ENCODE measurements at regions not wholly inside any gene's neighbourhood (a gene's known extent, or its start where the extent isn't known, plus 50 kb on each side); places are given as distances from the start of the nearest gene placed in this dataset.

DNA sequence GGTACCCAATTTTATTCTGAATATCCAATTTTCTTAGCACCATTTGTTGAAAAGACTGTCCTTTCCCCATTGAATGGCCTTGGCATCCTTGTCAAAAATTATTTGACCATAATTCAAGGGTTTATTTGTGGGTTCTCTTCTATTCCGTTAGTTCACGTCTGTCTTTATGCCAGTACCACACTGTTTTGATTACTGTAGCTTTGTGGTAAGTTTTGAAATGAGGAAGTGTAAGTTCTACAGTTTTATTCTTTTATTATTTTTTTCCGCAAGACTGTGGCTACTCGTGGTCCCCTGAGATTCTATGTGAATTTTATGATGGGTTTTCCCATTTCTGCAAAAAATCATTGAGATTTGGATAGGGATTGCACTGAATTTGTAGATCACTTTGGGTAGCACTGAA is 402.6 kb downstream of the PLK2 start:
- no peak overlapping the region for H3K4me3 Mint-ChIP-seq
- DNase-seq (ENCODE audit: low spot score), result no peak
- no peaks in the 10 kb centered on the region for H3K4me1 Mint-ChIP-seq

DNA sequence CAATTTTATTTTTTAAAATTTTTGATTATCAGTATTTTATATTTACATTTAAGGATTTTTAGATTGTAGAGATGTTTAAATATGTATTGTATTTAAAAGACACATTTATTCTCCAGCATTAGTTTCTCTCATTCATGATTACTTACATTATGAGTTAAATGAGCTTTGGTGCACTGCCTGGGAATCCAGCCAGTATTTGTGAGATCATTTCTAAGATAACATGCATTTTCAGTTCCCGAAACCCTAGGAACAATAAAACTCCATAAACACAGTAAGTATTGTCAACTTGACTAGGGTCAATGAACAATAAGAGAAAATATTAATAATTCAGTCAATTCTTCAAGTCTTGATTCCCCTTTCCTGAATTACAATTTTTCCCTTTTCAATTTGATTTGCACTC is 403.3 kb downstream of the PLK2 start:
- H3K9ac ChIP-seq, result no peak overlapping the region
- Mint-ChIP-seq H3K27ac (no peak overlapping the region), H3K36me3 (peaks cover 2% of the 10 kb centered on the region), H3K9me3 (peaks cover 19% of the 10 kb centered on the region), H3K4me3 (no peak overlapping the region), H3K27me3 (ENCODE audit: insufficient read depth, low read depth) (no peaks in the 10 kb centered on the region), H3K4me1 (no peaks in the 10 kb centered on the region)
- no peak overlapping the region for H3K4me2 ChIP-seq
- no peaks in the 10 kb centered on the region for H3K4me1 ChIP-seq
- no peak overlapping the region for H3K27ac ChIP-seq
- no peaks in the 10 kb centered on the region for H3F3A ChIP-seq (ENCODE audit: low read depth)
- no peak overlapping the region for H3K4me3 ChIP-seq
- no peaks in the 10 kb centered on the region for H3K27me3 ChIP-seq
- no peak overlapping the region for H2AFZ ChIP-seq (replicated peaks)
- H3K9me3 ChIP-seq (ENCODE audit: low read depth), result no peaks in the 10 kb centered on the region
- DNase-seq (ENCODE audit: low spot score), result no peak
- TF ChIP-seq EZH2 (IDR thresholded peaks at IDR 0.05) (no peak), EZH2phosphoT487 (IDR thresholded peaks at IDR 0.05) (no peak)
- TF ChIP-seq, protein P1, sequence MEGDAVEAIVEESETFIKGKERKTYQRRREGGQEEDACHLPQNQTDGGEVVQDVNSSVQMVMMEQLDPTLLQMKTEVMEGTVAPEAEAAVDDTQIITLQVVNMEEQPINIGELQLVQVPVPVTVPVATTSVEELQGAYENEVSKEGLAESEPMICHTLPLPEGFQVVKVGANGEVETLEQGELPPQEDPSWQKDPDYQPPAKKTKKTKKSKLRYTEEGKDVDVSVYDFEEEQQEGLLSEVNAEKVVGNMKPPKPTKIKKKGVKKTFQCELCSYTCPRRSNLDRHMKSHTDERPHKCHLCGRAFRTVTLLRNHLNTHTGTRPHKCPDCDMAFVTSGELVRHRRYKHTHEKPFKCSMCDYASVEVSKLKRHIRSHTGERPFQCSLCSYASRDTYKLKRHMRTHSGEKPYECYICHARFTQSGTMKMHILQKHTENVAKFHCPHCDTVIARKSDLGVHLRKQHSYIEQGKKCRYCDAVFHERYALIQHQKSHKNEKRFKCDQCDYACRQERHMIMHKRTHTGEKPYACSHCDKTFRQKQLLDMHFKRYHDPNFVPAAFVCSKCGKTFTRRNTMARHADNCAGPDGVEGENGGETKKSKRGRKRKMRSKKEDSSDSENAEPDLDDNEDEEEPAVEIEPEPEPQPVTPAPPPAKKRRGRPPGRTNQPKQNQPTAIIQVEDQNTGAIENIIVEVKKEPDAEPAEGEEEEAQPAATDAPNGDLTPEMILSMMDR (IDR thresholded peaks at IDR 0.05), result no peak
- no peaks in the 10 kb centered on the region for H3K79me2 ChIP-seq (ENCODE audit: low read depth)
- H4K20me1 ChIP-seq (ENCODE audit: low read depth), result no peaks in the 10 kb centered on the region
- no peaks in the 10 kb centered on the region for H3K36me3 ChIP-seq

More for the DNA sequence above, 402.6 kb downstream of the PLK2 start:
- TF ChIP-seq EZH2 (IDR thresholded peaks at IDR 0.05) (no peak), EZH2phosphoT487 (IDR thresholded peaks at IDR 0.05) (no peak)
- TF ChIP-seq, protein P1 (IDR thresholded peaks at IDR 0.05), result no peak
- no peaks in the 10 kb centered on the region for H3K4me1 ChIP-seq
- Mint-ChIP-seq H3K36me3 (peaks cover 2% of the 10 kb centered on the region), H3K9me3 (peaks cover 19% of the 10 kb centered on the region), H3K27ac (no peak overlapping the region), H3K27me3 (ENCODE audit: insufficient read depth, low read depth) (no peaks in the 10 kb centered on the region)
- H3K36me3 ChIP-seq, result no peaks in the 10 kb centered on the region
- no peaks in the 10 kb centered on the region for H3F3A ChIP-seq (ENCODE audit: low read depth)
- no peaks in the 10 kb centered on the region for H3K79me2 ChIP-seq (ENCODE audit: low read depth)
- H2AFZ ChIP-seq (replicated peaks), result no peak overlapping the region
- H3K27me3 ChIP-seq, result no peaks in the 10 kb centered on the region
- H3K27ac ChIP-seq, result no peak overlapping the region
- H3K9me3 ChIP-seq (ENCODE audit: low read depth), result no peaks in the 10 kb centered on the region
- H4K20me1 ChIP-seq (ENCODE audit: low read depth), result no peaks in the 10 kb centered on the region
- H3K4me2 ChIP-seq, result no peak overlapping the region
- no peak overlapping the region for H3K9ac ChIP-seq
- H3K4me3 ChIP-seq, result no peak overlapping the region

DNA sequence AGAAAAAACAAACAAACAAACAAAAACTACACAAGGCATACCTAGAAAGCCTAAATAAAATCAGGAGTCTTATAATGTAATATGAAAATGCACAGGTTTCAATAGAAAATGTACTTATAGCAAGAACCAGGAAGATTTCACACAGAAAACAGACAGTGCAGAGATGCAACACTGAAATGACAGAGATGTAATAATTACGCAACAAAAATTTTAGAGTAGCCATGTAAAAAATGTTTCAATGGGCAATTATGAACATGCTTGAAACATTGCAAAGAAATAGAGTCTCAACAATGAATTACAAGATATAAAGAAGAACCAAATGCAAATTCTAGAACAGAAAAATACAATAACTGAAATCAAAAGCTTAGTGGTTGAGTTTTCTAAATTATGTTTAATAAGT is 405.9 kb downstream of the PLK2 start:
- Mint-ChIP-seq H3K4me1 (no peaks in the 10 kb centered on the region), H3K27me3 (ENCODE audit: insufficient read depth, low read depth) (no peaks in the 10 kb centered on the region), H3K27ac (no peak overlapping the region), H3K4me3 (no peak overlapping the region), H3K36me3 (peaks cover 2% of the 10 kb centered on the region), H3K9me3 (peaks cover 16% of the 10 kb centered on the region)
- H3K4me3 ChIP-seq, result no peak overlapping the region
- no peak overlapping the region for H2AFZ ChIP-seq (replicated peaks)
- H3K4me2 ChIP-seq, result no peak overlapping the region
- H3K79me2 ChIP-seq (ENCODE audit: low read depth), result no peaks in the 10 kb centered on the region
- H3K27me3 ChIP-seq, result no peaks in the 10 kb centered on the region
- TF ChIP-seq EZH2 (IDR thresholded peaks at IDR 0.05), result no peak
- TF ChIP-seq, protein P1 (IDR thresholded peaks at IDR 0.05), result no peak
- TF ChIP-seq EZH2phosphoT487 (IDR thresholded peaks at IDR 0.05), result no peak
- H3K4me1 ChIP-seq, result no peaks in the 10 kb centered on the region
- H4K20me1 ChIP-seq (ENCODE audit: low read depth), result no peaks in the 10 kb centered on the region
- no peaks in the 10 kb centered on the region for H3F3A ChIP-seq (ENCODE audit: low read depth)
- no peaks in the 10 kb centered on the region for H3K36me3 ChIP-seq
- no peaks in the 10 kb centered on the region for H3K9me3 ChIP-seq (ENCODE audit: low read depth)
- no peak overlapping the region for H3K9ac ChIP-seq
- H3K27ac ChIP-seq, result no peak overlapping the region
- no peak for DNase-seq (ENCODE audit: low spot score)
